GM20431 (cell line): ENCODE measurements at regions not wholly inside any gene's neighbourhood (a gene's known extent, or its start where the extent isn't known, plus 50 kb on each side); places are given as distances from the start of the nearest gene placed in this dataset.
"Not testable (repeated sequence)": the region's sequence is repeated elsewhere in the genome, so short reads cannot be mapped to it uniquely, and the experiment has no call there.

Experiments
- in situ Hi-C: fragments of 300-500 bp; cut with MseI, MboI; formaldehyde crosslinking; loops from one replicate; pipeline ENCODE4 v1.15.0; 2020; ENCODE audit warnings: low sequenced_read_pairs; ENCODE audit not compliant: unreplicated experiment

GRCh38 chr4:124035364-124036041 lies 638.9 kb downstream of the SPRY1 start:
- in situ Hi-C loops, result no loop called here

GRCh38 chr4:124037236-124037635 lies 640.6 kb downstream of the SPRY1 start:
- in situ Hi-C loops, result no loop called here

GRCh38 chr4:124044330-124044729 lies 647.7 kb downstream of the SPRY1 start:
- in situ Hi-C loops, result no loop called here

- in situ Hi-C loops, result no loop called here
These were observed 648.3 kb downstream of the SPRY1 start for GRCh38 chr4:124044867-124045266.

- in situ Hi-C loops, result no loop called here
These were observed 649.6 kb downstream of the SPRY1 start for GRCh38 chr4:124046190-124046589.

GRCh38 chr4:124053872-124054538 lies 657.4 kb downstream of the SPRY1 start:
- in situ Hi-C loops, result no loop called here

- in situ Hi-C loops, result no loop called here
These were observed 657.2 kb downstream of the ANKRD50 start for GRCh38 chr4:124055336-124055735.

GRCh38 chr4:124055896-124056295 lies 656.6 kb downstream of the ANKRD50 start:
- in situ Hi-C loops, result no loop called here

GRCh38 chr4:124060261-124060918 lies 652.1 kb downstream of the ANKRD50 start:
- in situ Hi-C loops, result no loop called here

GRCh38 chr4:124061413-124061812 lies 651.1 kb downstream of the ANKRD50 start:
- in situ Hi-C loops, result no loop called here

- in situ Hi-C loops, result no loop called here
These were observed 647.1 kb downstream of the ANKRD50 start for GRCh38 chr4:124065422-124065821.

- in situ Hi-C loops, result no loop called here
These were observed 646.6 kb downstream of the ANKRD50 start for GRCh38 chr4:124065936-124066335.

GRCh38 chr4:124066595-124066994 lies 645.9 kb downstream of the ANKRD50 start:
- in situ Hi-C loops, result no loop called here

GRCh38 chr4:124067046-124067445 lies 645.5 kb downstream of the ANKRD50 start:
- in situ Hi-C loops, result no loop called here

- in situ Hi-C loops, result no loop called here
These were observed 641.6 kb downstream of the ANKRD50 start for GRCh38 chr4:124070688-124071484.

GRCh38 chr4:124075276-124075675 lies 637.3 kb downstream of the ANKRD50 start:
- in situ Hi-C loops, result not testable (repeated sequence)

- in situ Hi-C loops, result no loop called here
These were observed 633.3 kb downstream of the ANKRD50 start for GRCh38 chr4:124079174-124079780.

- in situ Hi-C loops, result no loop called here
These were observed 628.8 kb downstream of the ANKRD50 start for GRCh38 chr4:124083711-124084110.

- in situ Hi-C loops, result no loop called here
These were observed 626.9 kb downstream of the ANKRD50 start for GRCh38 chr4:124085561-124086180.

- in situ Hi-C loops, result no loop called here
These were observed 622.5 kb downstream of the ANKRD50 start for GRCh38 chr4:124090021-124090420.
